Effector CD4-positive, alpha-beta T cell (primary cell): ENCODE measurements at regions not wholly inside any gene's neighbourhood (a gene's known extent, or its start where the extent isn't known, plus 50 kb on each side); places are given as distances from the start of the nearest gene placed in this dataset.

Experiments
- DNase-seq: peaks from one replicate; pipeline ENCODE4 v3.0.0-alpha.2; 2020

GRCh38 chr2:235141411-235142128 lies 189.8 kb downstream of the SH3BP4 start:
- DNase-seq: no peak

DNA sequence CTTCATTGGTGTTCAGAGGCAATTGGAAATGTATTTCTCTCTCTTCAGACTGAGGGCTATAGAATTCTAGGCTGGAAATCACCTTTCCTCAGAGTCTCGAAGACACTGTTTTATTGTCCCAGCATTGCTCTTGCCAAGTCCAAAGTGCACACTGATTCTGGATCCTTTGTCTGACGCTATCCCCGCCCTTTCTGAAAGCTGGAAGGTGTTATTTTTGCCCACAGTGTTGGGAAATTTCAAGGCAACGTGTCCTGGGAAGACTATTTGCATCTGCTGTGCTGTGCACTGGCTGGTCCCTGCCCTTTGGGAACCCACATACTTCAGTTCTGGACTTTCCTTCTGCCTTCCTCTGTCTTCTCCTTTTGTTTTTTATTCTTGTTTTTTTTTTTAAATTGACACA lies 190.8 kb downstream of the SH3BP4 start:
- no peak for DNase-seq

GRCh38 chr2:235143789-235144188 lies 192.0 kb downstream of the SH3BP4 start:
- DNase-seq: no peak

- no peak for DNase-seq
Measured at GRCh38 chr2:235144291-235144690, 192.5 kb downstream of the SH3BP4 start.

DNA sequence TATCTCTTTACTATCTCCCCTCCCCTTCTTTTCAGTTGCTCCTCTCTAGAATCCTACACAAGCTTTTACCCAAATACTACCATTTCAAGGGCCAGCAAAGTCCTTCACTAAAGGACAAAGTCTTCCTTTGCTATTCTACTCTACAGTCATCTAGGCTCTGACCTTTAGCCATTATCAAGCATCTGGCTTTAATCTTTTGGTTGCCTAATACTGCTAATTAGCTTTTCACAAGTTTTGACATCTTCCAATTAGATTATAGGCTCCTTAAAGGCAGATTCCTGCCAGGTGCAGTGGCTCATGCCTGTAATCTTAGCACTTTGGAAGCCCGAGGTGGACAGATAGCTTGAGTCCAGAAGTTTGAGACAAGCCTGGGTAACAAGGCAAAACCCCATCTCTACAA lies 194.4 kb downstream of the SH3BP4 start:
- DNase-seq: no peak

DNA sequence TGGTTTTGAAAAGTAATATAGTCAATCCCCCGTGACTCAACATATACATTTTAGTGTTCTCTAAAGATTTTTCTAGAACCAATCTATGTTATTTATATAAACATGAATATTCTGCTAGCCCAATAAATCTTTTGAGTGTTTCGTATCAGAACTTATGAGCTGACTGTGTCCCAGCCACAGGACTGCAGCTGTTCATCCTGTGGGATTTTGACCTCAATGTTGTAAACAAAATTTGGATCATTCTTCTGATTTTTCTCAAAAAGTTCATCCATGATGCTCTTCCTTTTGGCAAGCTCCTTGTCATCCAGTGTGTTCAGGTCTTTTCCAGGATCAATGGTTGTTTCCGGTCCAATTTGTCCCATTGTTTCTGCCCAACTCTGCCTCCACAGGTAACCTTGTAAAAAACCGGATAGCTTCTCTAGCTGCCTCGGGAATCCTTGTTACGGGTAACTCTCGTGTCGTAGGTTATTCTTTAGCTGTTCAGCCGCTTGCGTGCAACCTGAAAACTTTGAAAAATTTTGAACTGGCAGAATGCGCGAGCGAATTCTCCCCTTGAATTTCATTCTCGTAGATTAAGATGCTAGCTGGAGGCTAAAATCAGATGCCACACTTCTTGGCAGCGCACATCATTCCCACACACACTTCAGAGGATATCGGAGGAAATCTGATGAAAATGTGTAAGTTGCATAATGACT lies 195.2 kb downstream of the SH3BP4 start:
- no peak for DNase-seq

- DNase-seq: no peak
Measured at GRCh38 chr2:235148201-235149170, 196.7 kb downstream of the SH3BP4 start.

DNA sequence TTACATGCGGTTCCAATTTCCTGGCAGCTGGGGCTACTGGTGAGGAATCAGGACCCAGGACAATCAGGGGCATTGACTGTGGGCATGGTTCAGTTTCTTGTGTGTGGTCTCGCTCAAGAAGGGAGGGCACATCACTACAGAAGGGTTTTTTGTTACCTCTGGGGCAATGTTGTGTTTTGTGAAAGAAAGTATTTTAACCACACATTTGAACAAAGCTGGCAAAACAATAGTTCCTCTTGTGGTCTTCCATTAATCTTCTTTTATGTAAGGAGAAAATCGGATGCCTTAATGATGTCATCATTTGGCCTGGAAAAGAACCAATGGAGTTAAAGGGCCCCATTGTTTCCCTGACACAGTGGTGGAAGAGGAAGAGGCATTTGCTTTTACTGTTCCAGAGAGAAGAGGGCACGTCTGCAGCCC lies 197.4 kb downstream of the SH3BP4 start:
- no peak for DNase-seq

- no peak for DNase-seq
Measured at GRCh38 chr2:235149736-235150135, 197.9 kb downstream of the SH3BP4 start.

GRCh38 chr2:235151152-235151551 lies 199.3 kb downstream of the SH3BP4 start:
- no peak for DNase-seq

- no peak for DNase-seq
Measured at GRCh38 chr2:235155163-235155562, 203.3 kb downstream of the SH3BP4 start.

DNA sequence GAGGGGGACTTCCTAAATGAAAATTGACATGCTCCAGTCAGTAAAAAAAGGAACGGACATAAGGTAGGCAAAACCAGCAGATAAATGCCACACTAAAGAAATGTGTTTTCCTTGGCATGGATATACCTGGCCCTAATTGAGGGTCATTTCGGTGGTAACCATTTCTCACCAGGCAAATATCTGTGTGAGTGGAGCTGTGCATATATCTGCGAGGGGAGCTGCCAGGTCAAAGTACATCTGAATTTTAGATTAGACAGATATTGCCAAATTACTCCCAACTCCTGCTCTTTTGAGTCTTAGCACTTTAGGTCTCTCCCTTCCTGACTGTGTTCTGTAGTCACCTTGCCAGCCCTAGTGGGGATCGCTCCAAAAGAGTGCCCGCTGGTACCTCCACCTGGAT lies 204.2 kb downstream of the SH3BP4 start:
- no peak for DNase-seq

DNA sequence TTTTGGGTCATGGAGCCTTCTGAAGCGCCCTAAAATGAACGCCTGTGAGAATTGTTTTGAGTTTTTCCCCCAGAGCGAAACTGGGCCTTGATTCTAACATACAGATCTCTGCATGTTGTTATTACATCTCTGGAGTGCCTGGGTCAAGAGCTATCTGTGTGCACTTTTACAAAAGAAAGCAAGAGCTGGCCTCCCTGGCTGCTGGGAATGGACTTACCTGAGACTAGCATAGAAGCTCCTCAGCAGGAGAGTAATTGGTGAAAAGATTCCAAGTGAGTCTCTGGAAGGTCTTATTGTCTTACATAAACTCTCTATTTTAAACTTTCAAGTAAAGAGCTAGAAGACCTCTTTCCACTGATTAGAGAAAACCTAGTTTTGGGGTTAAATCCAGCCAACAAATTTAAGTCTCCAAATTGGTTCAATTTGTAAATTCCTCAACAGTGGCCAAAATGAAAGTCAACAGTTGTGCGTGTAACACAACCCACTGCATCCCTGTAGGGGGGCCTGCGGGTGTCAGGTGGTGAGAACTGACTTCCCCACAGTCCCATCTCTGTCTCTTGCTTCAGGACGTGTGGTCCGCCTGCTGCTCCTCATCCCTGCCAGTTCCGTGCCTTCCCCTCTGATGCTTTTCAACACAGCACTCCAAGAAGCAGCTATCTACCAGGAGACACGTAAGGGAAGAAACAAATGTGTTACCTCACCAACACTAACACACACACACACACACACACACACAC lies 206.1 kb downstream of the SH3BP4 start:
- DNase-seq: no peak

DNA sequence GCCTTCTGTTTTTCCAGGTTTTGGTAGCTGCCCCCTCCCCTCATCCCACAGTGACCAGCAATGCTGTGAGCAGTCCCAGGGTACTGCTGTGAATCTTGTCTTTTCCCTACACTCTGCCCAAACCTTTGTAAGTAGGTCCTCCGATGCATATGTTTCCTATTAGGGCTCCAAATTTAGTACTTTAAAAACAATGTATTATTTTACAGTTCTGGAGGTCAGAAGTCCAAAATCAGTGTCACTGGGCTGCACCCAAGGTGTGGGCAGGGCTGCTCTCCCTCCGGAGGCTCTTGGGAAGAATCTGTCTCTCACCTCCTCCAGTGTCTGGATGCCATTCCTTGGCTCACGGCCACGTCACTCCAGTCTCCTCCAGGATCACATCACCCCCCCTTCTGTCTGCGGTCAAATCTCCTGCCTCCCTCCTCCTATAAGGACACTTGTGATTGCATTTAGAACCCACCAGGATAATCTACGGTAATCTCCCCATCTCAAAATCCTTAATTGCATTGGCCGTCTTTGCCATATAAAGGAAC lies 208.5 kb downstream of the SH3BP4 start:
- DNase-seq: no peak

- DNase-seq: no peak
Measured at GRCh38 chr2:235161565-235161964, 209.7 kb downstream of the SH3BP4 start.

DNA sequence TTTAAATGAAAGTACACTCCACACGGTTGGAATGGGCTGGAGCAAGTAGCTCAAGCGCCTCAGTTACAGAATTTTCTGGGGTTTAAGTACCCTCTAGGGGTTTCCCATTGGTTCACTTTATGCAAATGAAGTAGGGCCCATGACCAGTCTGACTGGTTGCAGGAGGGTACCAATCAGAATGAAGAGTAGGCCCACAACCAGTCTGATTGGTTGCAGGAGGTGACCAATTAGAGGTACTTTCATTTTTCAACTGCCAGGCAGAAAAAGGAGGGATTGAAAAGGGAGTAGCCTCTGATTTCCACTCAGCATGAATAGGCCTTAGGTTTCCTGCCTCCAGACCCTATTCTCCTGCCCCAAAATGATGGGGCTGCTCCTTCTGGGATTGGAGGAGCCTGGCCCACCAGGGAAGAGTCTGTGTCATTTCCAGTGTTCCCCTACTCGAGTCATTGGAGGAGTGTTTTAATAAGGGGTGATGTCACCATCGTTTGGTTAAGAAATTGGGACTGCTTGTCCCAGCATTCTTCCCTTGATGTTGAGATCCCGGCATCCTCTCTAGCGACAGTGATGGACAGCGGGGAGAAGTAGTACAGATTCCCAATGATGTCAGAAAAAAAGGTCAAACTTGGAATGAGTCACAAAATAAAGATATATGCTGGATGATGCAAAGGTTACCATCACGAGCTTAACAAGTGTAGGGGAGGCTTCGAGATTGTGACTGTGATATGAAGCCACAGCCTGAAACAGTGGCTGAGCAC lies 210.4 kb downstream of the SH3BP4 start:
- DNase-seq: no peak

DNA sequence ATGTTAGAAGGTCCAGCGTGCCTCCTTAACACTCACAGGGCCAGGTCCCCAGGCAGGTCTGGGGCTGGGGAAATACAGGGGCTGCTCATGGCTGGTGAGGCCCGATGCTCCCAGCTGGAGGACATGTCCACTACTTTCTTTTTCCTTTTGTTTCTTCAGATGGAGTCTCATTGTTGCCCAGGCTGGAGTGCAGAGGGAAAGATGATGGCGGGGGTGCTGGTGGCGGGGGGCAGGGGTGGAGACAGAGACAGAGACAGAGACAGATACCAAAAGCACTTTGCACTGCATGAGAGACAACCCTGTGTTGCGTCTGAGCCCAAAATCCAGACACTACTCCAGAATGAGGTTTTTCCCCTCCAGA lies 211.0 kb downstream of the SH3BP4 start:
- no peak for DNase-seq

DNA sequence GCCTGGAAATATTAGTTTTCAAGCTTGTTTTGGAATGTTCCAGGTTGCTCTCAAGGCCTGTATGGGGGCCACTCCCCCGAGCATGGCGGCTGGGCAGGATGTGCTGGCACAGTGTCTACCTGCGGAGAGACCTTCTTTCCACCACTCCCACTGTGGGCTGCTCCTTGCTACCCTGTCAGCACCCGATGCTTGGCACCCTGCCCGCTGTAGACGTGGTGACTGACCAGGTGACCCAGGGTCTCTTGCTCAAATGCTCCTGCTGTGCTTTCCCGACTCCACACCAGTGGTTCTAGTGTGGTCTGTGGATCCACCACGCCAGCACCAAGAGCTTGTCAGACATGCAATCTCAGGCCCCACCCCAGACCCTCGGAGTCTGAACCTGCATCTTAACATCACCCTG lies 213.3 kb downstream of the SH3BP4 start:
- DNase-seq: no peak

GRCh38 chr2:235165631-235166030 lies 213.8 kb downstream of the SH3BP4 start:
- no peak for DNase-seq

- DNase-seq: no peak
Measured at GRCh38 chr2:235168174-235168979, 216.6 kb downstream of the SH3BP4 start.

- no peak for DNase-seq
Measured at GRCh38 chr2:235170016-235170415, 218.2 kb downstream of the SH3BP4 start.
